SK-N-SH treated with all-trans-retinoic acid at 6 μM for 48 hours (cell line): ENCODE measurements at regions not wholly inside any gene's neighbourhood (a gene's known extent, or its start where the extent isn't known, plus 50 kb on each side); places are given as distances from the start of the nearest gene placed in this dataset.
"Not testable (repeated sequence)": the region's sequence is repeated elsewhere in the genome, so short reads cannot be mapped to it uniquely, and the experiment has no call there.

Experiments
- BACH2 ChIP-seq: fragments of 250-450 bp; sonication (Bioruptor Pico); IDR thresholded peaks from 2 replicates; pipeline ENCODE4 v1.9.0; 2021; ENCODE audit warnings: mild to moderate bottlenecking, borderline replicate concordance
- CSDC2 ChIP-seq: fragments of 250-450 bp; sonication (Bioruptor Pico); IDR thresholded peaks from 2 replicates; pipeline ENCODE4 v1.5.0; 2020; ENCODE audit warnings: mild to moderate bottlenecking, moderate library complexity
- OSR1 ChIP-seq: fragments of 250-450 bp; sonication (Bioruptor Pico); IDR thresholded peaks from 2 replicates; pipeline ENCODE4 v1.8.0; 2022; ENCODE audit warnings: moderate library complexity, mild to moderate bottlenecking, inconsistent platforms
- PATZ1 ChIP-seq: fragments of 250-450 bp; sonication (Bioruptor Pico); IDR thresholded peaks from 2 replicates; pipeline ENCODE4 v1.8.0; 2020; ENCODE audit warnings: mild to moderate bottlenecking, moderate library complexity, borderline replicate concordance
- RARB ChIP-seq: fragments of 250-450 bp; sonication (Bioruptor Pico); IDR thresholded peaks from 2 replicates; pipeline ENCODE4 v1.8.0; 2021; ENCODE audit warnings: mild to moderate bottlenecking, moderate library complexity
- TSHZ2 ChIP-seq: fragments of 250-450 bp; sonication (Bioruptor Pico); IDR thresholded peaks from 2 replicates; pipeline ENCODE4 v1.5.0; 2020; ENCODE audit warnings: mild to moderate bottlenecking, moderate library complexity
- ZFP30 ChIP-seq: fragments of 450-650 bp; formaldehyde crosslinking; IDR thresholded peaks from 2 replicates; pipeline ENCODE4 v1.5.0; 2022; ENCODE audit warnings: mild to moderate bottlenecking, moderate library complexity
- TF ChIP-seq, protein P1 (sequence below): fragments of 250-450 bp; sonication (Bioruptor Pico); IDR thresholded peaks from 2 replicates; pipeline ENCODE4 v1.8.0; 2021; ENCODE audit warnings: low read depth, mild to moderate bottlenecking, moderate library complexity, borderline replicate concordance

DNA sequence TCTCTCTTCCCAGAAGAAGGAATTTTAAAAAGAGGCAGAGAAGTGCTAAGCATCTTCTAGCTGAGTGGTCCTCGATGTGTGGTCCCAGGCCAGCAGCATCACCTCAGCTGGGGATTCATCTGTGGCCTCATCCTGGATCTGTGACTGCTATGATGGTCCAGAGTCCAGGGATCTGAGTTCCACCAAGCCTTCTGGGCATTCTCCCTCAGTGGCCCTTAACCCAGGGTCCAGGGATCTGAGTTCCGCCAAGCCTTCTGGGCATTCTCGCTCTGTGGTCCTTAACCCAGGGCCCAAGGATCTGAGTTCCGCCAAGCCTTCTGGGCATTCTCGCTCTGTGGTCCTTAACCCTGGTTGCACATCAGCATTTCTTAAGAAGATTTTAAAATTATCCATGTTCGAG lies 731.0 kb upstream of the TPTE start:
- TF ChIP-seq, protein P1, sequence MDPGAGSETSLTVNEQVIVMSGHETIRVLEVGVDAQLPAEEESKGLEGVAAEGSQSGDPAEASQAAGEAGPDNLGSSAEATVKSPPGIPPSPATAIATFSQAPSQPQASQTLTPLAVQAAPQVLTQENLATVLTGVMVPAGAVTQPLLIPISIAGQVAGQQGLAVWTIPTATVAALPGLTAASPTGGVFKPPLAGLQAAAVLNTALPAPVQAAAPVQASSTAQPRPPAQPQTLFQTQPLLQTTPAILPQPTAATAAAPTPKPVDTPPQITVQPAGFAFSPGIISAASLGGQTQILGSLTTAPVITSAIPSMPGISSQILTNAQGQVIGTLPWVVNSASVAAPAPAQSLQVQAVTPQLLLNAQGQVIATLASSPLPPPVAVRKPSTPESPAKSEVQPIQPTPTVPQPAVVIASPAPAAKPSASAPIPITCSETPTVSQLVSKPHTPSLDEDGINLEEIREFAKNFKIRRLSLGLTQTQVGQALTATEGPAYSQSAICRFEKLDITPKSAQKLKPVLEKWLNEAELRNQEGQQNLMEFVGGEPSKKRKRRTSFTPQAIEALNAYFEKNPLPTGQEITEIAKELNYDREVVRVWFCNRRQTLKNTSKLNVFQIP (CRISPR knock-in tag): not testable (repeated sequence)
- TF ChIP-seq CSDC2, RARB, BACH2, ZFP30, OSR1, PATZ1, TSHZ2 (CRISPR knock-in tag): not testable (repeated sequence)
